ENCODE measurements at regions not wholly inside any gene's neighbourhood (a gene's known extent, or its start where the extent isn't known, plus 50 kb on each side); places are given as distances from the start of the nearest gene placed in this dataset.

DNA sequence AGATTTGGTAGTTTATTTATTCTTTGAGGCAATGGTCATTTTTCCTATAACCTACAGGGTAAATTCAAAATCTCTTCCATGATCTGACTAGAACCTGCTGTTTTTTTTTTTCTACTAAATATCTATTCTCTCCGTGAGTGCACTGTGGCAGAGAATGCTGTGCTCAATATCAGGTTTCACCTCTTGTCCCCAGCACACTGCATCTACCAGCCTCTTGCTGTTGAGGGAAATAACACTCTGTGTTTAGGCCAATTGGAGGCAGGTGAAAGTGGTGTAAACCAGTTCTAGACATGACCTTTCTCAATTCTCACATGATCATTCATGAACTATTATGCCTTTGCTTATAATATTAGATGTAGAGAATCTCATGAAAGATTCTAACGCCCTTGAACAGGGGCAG lies 2365.9 kb downstream of the MAT2B start:
- no peak for ATAC-seq (replicated peaks)
- H3K4me1 Mint-ChIP-seq = no peaks in the 10 kb centered on the region
- no peaks in the 10 kb centered on the region for H3K27me3 Mint-ChIP-seq

GRCh38 chr5:165874851-165875250 lies 2369.4 kb downstream of the MAT2B start:
- Mint-ChIP-seq H3K4me3 (no peak overlapping the region), H3K36me3 (no peaks in the 10 kb centered on the region), H3K4me1 (no peaks in the 10 kb centered on the region), H3K27me3 (no peaks in the 10 kb centered on the region), H3K9me3 (peaks cover 10 to 11% of the 10 kb centered on the region in 2 donors), H3K27ac (no peak overlapping the region)
- no peak for ATAC-seq (replicated peaks)
- DNase-seq = no peak

More for the DNA sequence above, 2365.9 kb downstream of the MAT2B start:
- Mint-ChIP-seq H3K4me3 (no peak overlapping the region), H3K9me3 (peaks cover 0 to 7% of the 10 kb centered on the region in 2 donors), H3K27ac (no peak overlapping the region), H3K36me3 (no peaks in the 10 kb centered on the region)
- DNase-seq = no peak

GRCh38 chr5:165876538-165876937 lies 2371.1 kb downstream of the MAT2B start:
- no peaks in the 10 kb centered on the region for H3K36me3 Mint-ChIP-seq

DNA sequence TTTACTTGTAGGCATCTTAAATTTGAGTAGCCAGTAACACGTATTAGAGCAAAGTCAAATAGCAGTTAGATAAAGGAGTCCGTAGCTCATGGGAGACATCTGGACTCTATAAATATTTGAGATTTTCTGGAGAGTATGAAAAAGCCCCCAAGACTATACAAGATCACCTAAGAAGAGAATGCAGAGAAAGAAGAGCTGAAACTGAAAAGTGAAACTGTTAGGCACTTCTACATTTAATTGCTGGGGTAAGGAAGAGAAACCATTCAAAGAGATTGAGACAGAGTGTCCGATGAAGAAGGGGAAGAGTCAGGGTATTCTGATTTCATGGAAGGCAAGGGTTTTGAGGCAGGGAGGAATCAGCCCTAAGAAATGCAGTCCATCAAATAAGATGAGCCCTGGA lies 2372.1 kb downstream of the MAT2B start:
- Mint-ChIP-seq H3K27me3 (no peaks in the 10 kb centered on the region), H3K36me3 (no peaks in the 10 kb centered on the region), H3K27ac (no peak overlapping the region), H3K4me3 (no peak overlapping the region), H3K9me3 (peaks cover 8 to 10% of the 10 kb centered on the region in 2 donors), H3K4me1 (no peaks in the 10 kb centered on the region)
- DNase-seq = no peak
- no peak for ATAC-seq (replicated peaks)

More at GRCh38 chr5:165876538-165876937, 2371.1 kb downstream of the MAT2B start:
- no peak overlapping the region for H3K27ac Mint-ChIP-seq
- no peaks in the 10 kb centered on the region for H3K27me3 Mint-ChIP-seq
- ATAC-seq (replicated peaks) (no peak), DNase-seq (no peak)
- peaks cover 10 to 11% of the 10 kb centered on the region in 2 donors for H3K9me3 Mint-ChIP-seq
- H3K4me1 Mint-ChIP-seq = no peaks in the 10 kb centered on the region
- H3K4me3 Mint-ChIP-seq = no peak overlapping the region

DNA sequence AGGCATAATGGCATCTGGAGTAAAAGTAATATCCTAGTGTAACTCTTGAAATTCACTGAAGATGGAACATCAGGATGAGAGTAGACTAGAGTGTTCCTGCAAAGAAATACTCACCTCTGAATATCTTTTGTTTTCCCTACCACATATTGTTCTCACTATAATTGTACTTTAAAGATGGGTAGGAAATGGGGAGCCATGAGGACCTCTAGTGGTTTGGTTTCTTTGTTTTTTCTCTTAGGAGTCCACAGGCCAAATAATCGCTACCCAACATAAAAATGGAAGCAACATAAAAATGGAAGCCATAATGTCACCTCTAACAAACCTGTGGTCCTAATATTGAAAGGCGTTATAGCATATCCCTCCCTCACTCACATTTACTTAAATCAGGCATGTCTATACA lies 2375.8 kb downstream of the MAT2B start:
- ATAC-seq (replicated peaks) (no peak), DNase-seq (no peak)
- Mint-ChIP-seq H3K27ac (no peak overlapping the region), H3K9me3 (peaks cover 4 to 10% of the 10 kb centered on the region in 2 donors), H3K4me3 (no peak overlapping the region), H3K36me3 (no peaks in the 10 kb centered on the region), H3K4me1 (no peaks in the 10 kb centered on the region), H3K27me3 (no peaks in the 10 kb centered on the region)

- Mint-ChIP-seq H3K4me1 (no peaks in the 10 kb centered on the region), H3K9me3 (peaks cover 2 to 5% of the 10 kb centered on the region in 2 donors), H3K27me3 (no peaks in the 10 kb centered on the region), H3K27ac (no peak overlapping the region), H3K36me3 (no peaks in the 10 kb centered on the region), H3K4me3 (no peak overlapping the region)
- no peak for ATAC-seq (replicated peaks)
- no peak for DNase-seq
These were observed 2376.7 kb downstream of the MAT2B start for GRCh38 chr5:165882099-165882498.

DNA sequence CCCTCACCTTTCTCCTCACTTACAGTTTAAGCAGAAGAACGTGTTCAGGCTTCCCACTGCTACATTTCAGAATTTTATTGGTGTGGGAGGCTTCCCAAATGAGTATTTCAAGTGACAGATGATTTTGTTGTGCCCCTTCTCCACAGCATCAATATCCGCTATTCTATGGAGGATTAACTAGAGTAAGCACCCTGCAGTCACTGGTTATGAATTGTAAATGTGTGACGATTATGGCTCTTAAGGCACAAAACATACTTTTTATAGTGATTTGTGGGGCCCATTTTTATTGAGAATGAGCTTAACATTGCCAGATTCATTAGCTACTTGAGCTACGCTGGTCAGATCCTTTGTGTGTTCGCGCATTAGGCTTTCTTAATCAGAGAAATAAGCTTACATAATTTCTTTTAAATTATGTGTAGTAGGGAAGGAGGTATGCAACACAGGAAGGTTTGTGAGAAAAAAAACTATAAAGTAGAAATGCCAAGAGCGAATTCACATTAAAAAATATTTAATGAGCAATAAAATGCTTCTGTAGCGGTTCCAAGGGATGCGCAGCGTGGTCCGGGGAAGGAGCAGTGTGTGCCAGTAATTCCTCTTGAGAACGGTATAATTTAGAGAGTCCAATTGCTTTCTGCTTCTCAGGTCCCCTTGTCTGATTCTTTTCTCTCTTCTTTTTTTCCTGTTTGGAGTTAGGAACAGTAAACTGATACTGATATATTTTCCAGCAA lies 2380.4 kb downstream of the MAT2B start:
- H3K27ac Mint-ChIP-seq = no peak overlapping the region
- no peak for ATAC-seq (replicated peaks)
- no peaks in the 10 kb centered on the region for H3K36me3 Mint-ChIP-seq
- no peaks in the 10 kb centered on the region for H3K27me3 Mint-ChIP-seq
- no peak overlapping the region for H3K4me3 Mint-ChIP-seq
- peaks cover 0 to 2% of the 10 kb centered on the region in 2 donors for H3K9me3 Mint-ChIP-seq
- no peaks in the 10 kb centered on the region for H3K4me1 Mint-ChIP-seq
- DNase-seq = no peak

DNA sequence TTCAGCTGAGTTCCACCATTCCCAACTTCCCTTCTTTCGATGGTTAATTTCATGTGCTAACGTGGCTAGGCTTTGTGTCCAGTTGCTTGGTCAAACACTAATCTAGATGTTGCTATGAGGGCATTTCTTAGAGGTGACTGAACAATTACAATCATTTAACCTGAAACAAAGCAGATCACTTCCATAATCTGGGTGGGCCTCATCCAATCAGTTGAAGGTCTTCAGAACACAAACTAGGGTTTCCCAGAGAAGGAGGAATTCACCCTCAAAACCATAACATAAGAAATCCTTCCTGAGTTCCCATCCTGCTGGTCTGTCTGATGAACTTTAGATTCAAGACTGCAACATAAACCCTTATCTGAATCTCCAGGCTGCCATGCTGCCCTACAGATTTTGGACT lies 2381.7 kb downstream of the MAT2B start:
- H3K9me3 Mint-ChIP-seq = peaks cover 0 to 2% of the 10 kb centered on the region in 2 donors
- H3K4me3 Mint-ChIP-seq = no peak overlapping the region
- no peaks in the 10 kb centered on the region for H3K36me3 Mint-ChIP-seq
- ATAC-seq (replicated peaks) (no peak), DNase-seq (no peak)
- H3K4me1 Mint-ChIP-seq = no peaks in the 10 kb centered on the region
- no peak overlapping the region for H3K27ac Mint-ChIP-seq
- no peaks in the 10 kb centered on the region for H3K27me3 Mint-ChIP-seq

DNA sequence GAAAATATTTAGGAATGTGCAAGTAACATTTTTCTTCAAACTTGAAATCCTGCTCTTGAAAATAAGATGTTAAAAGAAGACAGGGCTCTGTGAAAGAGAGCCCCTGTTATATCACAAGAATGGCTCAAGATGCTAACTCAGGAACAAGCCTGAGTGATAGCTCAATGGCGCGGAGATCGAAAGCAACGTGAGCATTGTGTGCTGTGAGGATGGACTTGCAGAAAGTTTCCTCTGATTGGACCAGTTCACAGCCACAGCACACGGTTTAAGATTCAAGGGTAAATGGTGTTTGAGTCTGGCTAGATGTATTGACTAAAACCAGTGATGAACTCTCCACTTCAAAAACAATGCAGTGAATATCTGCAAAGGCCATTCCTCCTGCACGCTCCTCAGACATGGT lies 2387.0 kb downstream of the MAT2B start:
- H3K27ac Mint-ChIP-seq = no peak overlapping the region
- H3K27me3 Mint-ChIP-seq = no peaks in the 10 kb centered on the region
- H3K4me1 Mint-ChIP-seq = no peaks in the 10 kb centered on the region
- DNase-seq (no peak), ATAC-seq (replicated peaks) (no peak)
- no peaks in the 10 kb centered on the region for H3K36me3 Mint-ChIP-seq
- H3K9me3 Mint-ChIP-seq = peaks cover 0 to 6% of the 10 kb centered on the region in 2 donors
- H3K4me3 Mint-ChIP-seq = no peak overlapping the region

DNA sequence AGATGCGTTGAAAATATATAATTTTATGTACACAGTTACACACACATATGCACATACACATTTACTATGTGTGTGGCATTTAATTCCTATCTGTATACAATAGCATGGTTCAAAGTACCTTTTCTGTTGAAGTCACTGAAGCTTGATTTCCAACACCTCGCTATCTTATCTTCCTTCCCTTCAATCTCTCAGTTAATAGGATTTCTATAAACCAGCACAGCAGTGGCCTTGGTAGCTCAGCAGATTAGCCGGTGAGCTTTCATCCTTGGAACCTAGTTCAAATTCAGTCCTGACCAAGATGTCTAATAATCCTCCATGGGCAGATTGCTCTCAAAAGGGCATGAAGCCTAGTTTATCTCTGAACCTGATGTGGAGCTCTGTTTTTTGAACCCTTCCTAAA lies 2389.5 kb downstream of the MAT2B start:
- no peaks in the 10 kb centered on the region for H3K36me3 Mint-ChIP-seq
- H3K27me3 Mint-ChIP-seq = no peaks in the 10 kb centered on the region
- peaks cover 0 to 8% of the 10 kb centered on the region in 2 donors for H3K9me3 Mint-ChIP-seq
- ATAC-seq (replicated peaks) (no peak), DNase-seq (no peak)
- no peak overlapping the region for H3K4me3 Mint-ChIP-seq
- H3K4me1 Mint-ChIP-seq = no peaks in the 10 kb centered on the region
- no peak overlapping the region for H3K27ac Mint-ChIP-seq

- Mint-ChIP-seq H3K36me3 (no peaks in the 10 kb centered on the region), H3K4me3 (no peak overlapping the region), H3K27ac (no peak overlapping the region), H3K27me3 (no peaks in the 10 kb centered on the region), H3K9me3 (peaks cover 0 to 3% of the 10 kb centered on the region in 2 donors), H3K4me1 (no peaks in the 10 kb centered on the region)
- DNase-seq = no peak
- ATAC-seq (replicated peaks) = no peak
These were observed 2387.6 kb upstream of the WWC1 start for GRCh38 chr5:165903835-165904234.

- ATAC-seq (replicated peaks) (no peak), DNase-seq (no peak)
- no peaks in the 10 kb centered on the region for H3K4me1 Mint-ChIP-seq
- H3K27me3 Mint-ChIP-seq = no peaks in the 10 kb centered on the region
- H3K27ac Mint-ChIP-seq = no peak overlapping the region
- no peaks in the 10 kb centered on the region for H3K36me3 Mint-ChIP-seq
- H3K4me3 Mint-ChIP-seq = no peak overlapping the region
- peaks cover 7 to 8% of the 10 kb centered on the region in 2 donors for H3K9me3 Mint-ChIP-seq
These were observed 2384.6 kb upstream of the WWC1 start for GRCh38 chr5:165906871-165907270.

DNA sequence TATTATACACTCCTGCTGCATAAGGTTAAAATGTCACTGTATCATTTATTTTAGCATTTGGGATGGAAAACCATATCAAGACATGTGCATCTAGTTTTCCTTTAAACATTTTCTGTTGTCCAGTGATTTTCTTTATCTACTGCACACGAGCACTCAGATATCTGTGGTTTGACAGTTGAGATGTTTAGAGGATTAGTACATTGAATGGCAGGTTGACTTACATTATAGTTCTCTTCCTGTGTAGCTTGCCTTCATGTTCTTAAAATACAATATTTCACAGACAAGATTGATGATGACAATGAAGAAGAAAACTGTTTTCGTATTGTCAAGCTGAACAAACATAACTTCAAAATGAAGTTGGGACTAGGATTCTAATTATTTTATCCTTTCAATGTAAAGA lies 2378.4 kb upstream of the WWC1 start:
- H3K27ac Mint-ChIP-seq = no peak overlapping the region
- no peak for DNase-seq
- H3K4me1 Mint-ChIP-seq = no peaks in the 10 kb centered on the region
- H3K4me3 Mint-ChIP-seq = no peak overlapping the region
- H3K9me3 Mint-ChIP-seq = peaks cover 8 to 11% of the 10 kb centered on the region in 2 donors
- ATAC-seq (replicated peaks) = no peak
- H3K27me3 Mint-ChIP-seq = no peaks in the 10 kb centered on the region
- H3K36me3 Mint-ChIP-seq = no peaks in the 10 kb centered on the region

DNA sequence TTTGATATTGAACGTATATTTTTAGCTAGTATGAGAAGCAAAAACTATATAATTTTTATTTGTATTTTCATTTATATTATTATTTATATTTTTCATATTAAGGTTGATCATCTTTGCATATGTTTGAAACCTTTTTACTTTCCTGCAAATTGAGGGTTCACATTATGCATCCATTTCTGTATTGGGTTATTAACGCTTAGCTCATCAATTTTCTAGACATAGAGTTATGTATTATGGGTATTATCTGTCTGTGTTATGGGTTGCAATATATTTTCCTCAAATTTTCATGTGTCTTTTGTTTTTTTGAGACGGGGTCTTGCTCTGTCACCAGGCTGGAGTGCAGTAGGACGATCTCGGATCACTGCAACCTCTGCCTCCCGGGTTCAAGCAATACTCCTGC lies 2377.0 kb upstream of the WWC1 start:
- Mint-ChIP-seq H3K9me3 (peaks cover 6 to 9% of the 10 kb centered on the region in 2 donors), H3K36me3 (no peaks in the 10 kb centered on the region), H3K4me1 (no peaks in the 10 kb centered on the region), H3K4me3 (no peak overlapping the region), H3K27ac (no peak overlapping the region), H3K27me3 (no peaks in the 10 kb centered on the region)
- ATAC-seq (replicated peaks) (no peak), DNase-seq (no peak)

GRCh38 chr5:165919196-165919595 lies 2372.2 kb upstream of the WWC1 start:
- Mint-ChIP-seq H3K4me3 (no peak overlapping the region), H3K36me3 (no peaks in the 10 kb centered on the region), H3K27ac (no peak overlapping the region), H3K4me1 (no peaks in the 10 kb centered on the region), H3K9me3 (peaks cover 3 to 6% of the 10 kb centered on the region in 2 donors), H3K27me3 (no peaks in the 10 kb centered on the region)
- no peak for ATAC-seq (replicated peaks)
- no peak for DNase-seq

Measured in stimulated activated naive B cell treated with anti-CD40 and anti-IgM and Interleukin-4, amounts not matched to agents 10 μg/mL and 1 μg/mL and 100 μg/mL, for 72 hours (primary cell).